Activated CD4-positive, alpha-beta T cell treated with anti-CD3 and anti-CD28 coated beads, Interleukin-2, amount 50 U/mL, for 1 hour (primary cell): ENCODE measurements at regions not wholly inside any gene's neighbourhood (a gene's known extent, or its start where the extent isn't known, plus 50 kb on each side); places are given as distances from the start of the nearest gene placed in this dataset.

ENCODE experiments used
- DNase-seq: peaks from one replicate; pipeline ENCODE4 v3.0.0-alpha.2; 2020

DNA sequence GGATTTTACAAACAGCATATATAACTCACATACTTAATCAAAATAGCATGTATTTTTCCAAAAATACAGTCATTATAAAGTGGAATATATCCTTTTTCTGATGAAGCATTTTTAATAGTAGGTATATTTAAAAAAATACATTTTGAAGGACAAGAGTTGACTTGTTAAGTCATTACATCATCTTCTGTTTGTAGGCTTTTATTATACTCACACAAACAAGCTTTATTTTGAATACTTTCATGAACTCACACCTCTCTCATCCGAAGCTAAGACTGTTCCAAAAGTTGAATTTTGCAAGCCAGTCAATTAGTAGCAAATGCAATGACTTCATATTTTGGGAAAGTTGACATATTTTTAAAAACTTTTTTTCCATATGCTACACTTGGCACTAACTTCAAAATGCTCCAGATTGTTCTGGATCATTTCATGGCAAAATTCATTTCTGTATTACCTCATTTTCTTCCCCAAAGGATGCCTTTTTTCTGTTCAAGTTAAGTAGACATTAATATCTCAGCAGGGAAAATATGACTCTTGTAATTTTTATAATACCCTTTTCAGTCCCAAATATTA is 68.5 kb upstream of the WDR75 start:
- no peak for DNase-seq

DNA sequence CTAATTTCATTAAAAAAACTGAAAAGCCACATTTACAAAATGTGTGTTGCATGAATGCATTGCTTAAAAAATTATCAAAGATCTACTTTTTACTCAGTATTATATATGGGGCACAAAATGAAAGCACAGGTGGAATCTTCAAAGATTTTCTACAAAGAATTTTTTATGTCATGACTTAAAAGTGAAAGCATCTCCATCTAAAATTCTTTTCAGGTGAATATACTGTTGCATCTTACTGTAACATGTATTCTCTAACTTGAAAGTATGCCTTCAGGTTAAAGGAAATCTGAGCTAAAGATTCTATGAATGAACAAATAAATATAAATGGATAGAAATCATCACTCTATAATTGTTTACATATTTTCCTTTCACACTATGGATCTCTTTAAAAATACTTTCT is 66.8 kb upstream of the WDR75 start:
- DNase-seq: no peak

DNA sequence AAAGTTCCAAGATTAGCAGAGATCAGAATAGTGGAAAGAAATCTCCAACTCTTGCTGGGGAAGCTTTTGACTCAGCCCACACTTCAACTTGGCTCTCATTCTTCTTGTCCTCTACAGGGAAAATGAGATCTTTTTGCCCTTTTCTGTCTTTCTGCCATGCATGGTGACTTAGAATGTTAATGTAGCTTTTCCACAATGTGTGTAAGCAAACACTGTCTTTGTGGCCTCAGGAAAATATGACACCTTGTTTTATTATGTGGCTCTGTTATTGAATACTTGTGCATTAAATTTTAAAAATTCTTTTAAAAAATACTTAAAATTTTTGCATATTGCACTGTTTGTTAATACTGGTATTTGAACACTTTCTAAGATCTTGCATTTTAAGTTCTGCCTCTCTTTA is 65.4 kb upstream of the WDR75 start:
- no peak for DNase-seq

DNA sequence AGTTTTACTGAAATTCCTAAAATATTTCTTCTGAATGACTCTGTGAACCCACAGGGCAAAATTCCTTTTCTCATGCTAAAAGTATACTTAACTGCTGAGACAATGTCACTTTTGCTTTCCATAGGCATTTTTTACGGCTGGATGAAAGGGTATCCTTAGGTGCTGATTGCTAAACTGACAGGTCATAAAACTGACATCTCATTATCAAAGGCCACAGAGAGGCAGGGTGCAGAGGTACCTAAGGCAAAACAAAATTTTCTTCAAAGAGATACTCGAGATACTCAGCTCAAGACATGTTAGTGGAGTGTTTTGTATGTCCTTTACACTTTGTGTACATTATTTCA is 62.0 kb upstream of the WDR75 start:
- DNase-seq: no peak

DNA sequence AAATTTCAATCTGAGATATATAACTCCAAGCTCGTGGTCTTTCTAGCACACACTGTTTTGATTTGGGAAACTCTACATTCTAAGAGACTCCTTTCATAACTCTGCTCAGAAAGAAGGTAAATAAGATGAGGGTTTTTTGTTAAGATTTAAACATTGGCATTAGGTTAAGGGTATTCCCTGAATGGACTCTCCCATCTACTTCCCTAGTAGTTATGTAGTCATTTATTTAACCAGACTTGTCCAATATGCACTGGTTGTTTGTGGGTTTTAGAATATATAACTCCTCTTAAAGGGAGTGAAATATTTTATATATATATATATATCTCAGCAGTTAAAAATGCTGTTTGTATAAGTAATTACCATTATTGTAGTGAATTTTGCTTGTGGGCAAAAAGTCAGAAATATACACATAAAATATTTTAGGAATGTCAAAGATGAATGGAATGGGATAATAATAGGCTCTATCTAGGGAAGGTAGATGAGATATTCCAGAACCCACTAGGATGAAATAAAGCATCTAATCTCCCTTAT is 61.5 kb upstream of the WDR75 start:
- no peak for DNase-seq

DNA sequence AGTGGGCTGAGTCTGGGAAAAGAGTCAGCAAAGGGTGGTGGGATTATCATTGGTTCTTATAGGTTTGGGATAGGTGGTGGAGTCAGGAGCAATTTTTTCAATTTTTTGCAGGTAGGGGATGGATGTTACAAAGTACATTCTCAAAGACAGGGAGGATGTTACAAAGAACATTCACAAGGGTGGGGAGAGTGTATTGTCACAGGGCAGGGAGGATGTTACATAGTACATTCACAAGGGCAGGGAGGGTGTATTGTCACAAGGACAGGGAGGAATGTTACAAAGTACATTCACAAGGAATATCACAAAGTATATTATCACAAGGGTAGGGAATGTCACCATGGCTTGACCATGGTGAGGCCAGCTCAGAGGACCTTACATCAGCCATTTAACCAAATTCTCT is 58.6 kb upstream of the WDR75 start:
- no peak for DNase-seq

DNA sequence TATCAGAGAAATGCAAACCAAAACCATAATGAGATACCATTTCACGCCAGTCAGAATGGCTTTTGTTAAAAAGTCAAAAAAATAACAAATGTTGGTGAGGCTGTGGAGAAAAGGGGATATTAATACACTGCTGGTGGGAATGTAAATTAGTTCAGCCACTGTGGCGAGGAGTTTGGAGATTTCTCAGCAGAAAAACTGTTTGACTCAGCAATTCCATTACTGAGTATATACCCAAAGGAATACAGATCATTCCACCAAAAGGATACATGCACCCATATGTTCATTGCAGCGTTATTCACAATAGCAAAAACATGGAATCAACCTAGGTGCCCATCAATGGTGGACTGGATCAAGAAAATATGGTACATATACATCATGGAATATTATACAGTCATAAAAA is 54.5 kb upstream of the WDR75 start:
- no peak for DNase-seq

DNA sequence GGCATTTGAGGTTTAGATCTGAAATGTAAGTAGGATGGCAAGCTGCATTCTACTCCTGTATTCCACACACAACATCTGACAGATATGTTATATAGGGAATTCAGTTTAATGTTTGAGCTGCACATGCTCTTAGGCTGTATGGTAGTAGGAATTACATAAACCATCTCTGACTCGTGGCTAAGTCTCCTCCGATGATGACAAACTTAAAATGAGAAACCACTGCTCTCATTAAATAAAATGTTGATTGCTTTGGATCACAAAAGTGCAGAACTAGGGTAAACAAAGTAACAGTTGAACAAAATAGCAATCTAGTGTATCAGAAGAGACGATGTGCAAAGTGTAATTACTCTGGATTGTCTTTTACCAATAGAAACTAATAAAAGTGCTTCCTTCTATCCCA is 50.1 kb upstream of the WDR75 start:
- DNase-seq: no peak
